A549 (cell line): ENCODE measurements at regions not wholly inside any gene's neighbourhood (a gene's known extent, or its start where the extent isn't known, plus 50 kb on each side); places are given as distances from the start of the nearest gene placed in this dataset.

Experiments used
- ATAC-seq, 2 experiments: fragments of 200-7000 bp in 1 of 2; fragments of >200 bp in 1 of 2; cut with Nextera tagmentation in 1 of 2; cut with Tn5 transposase in 1 of 2; 3 replicates each; pipeline versions ENCODE4 v1.8.0 to v1.9.1; 2018 to 2020; ENCODE audit warnings: mild to moderate bottlenecking in 1 of 2, moderate library complexity in 1 of 2
- CTCF ChIA-PET: fragments of 300-600 bp; sonication (Branson Sonifier 250); formaldehyde crosslinking; extraction: SDS; loops from one replicate; lab custom pipeline; 2021; ENCODE audit warnings: antibody characterized with exemption, inconsistent platforms; lab: Yijun Ruan, JAX
- POLR2A ChIA-PET: fragments of 350-600 bp; formaldehyde crosslinking; extraction: SDS; loops from one replicate; lab custom pipeline; 2021; ENCODE audit warnings: antibody characterized with exemption, inconsistent platforms; lab: Yijun Ruan, JAX
- DNase-seq, 2 experiments: peaks; one replicate each; pipeline versions ENCODE4 v3.0.0 to v3.0.0-alpha.2; 2011 to 2016; ENCODE audit warnings: low read depth in 1 of 2, low spot score in 1 of 2
- FAIRE-seq: peaks from 2 replicates; lab custom pipeline; 2011; peaks lifted over from hg19 to GRCh38; lab: Jason Lieb, UNC
- H3K27ac ChIP-seq, 2 experiments: fragments of >200 bp; sonication (Bioruptor Twin); formaldehyde crosslinking; 3 replicates each; pipeline ENCODE4 v1.5.1; 2016 to 2017
- H3K4me1 ChIP-seq: fragments of >200 bp; sonication (Bioruptor Twin); formaldehyde crosslinking; 3 replicates; pipeline ENCODE4 v1.6.1; 2016
- H3K4me2 ChIP-seq: fragments of >200 bp; sonication (Bioruptor Twin); formaldehyde crosslinking; 3 replicates; pipeline ENCODE4 v1.6.1; 2016
- H3K4me3 ChIP-seq: fragments of >200 bp; sonication (Bioruptor Twin); formaldehyde crosslinking; 3 replicates; pipeline ENCODE4 v1.5.1; 2016
- H3K9me3 ChIP-seq: fragments of >200 bp; sonication (Bioruptor Twin); formaldehyde crosslinking; 3 replicates; pipeline ENCODE4 v1.6.1; 2016
- BCL3 ChIP-seq: fragments of >200 bp; sonication (Bioruptor Twin); formaldehyde crosslinking; IDR thresholded peaks from 3 replicates; pipeline ENCODE4 v1.6.1; 2016
- CBX2 ChIP-seq: fragments of 200-600 bp; sonication (generic); IDR thresholded peaks from 2 replicates; pipeline ENCODE4 v1.6.1; 2016; ENCODE audit warnings: low read depth, mild to moderate bottlenecking, borderline replicate concordance
- CEBPB ChIP-seq, 2 experiments: fragments of >200 bp in 1 of 2; sonication (Bioruptor Twin) in 1 of 2; formaldehyde crosslinking in 1 of 2; IDR thresholded peaks; 2 replicates each; pipeline ENCODE4 v1.6.1; 2012 to 2016
- CHD4 ChIP-seq: fragments of 200-600 bp; sonication (generic); IDR thresholded peaks from 2 replicates; pipeline ENCODE4 v1.6.1; 2016; ENCODE audit warnings: antibody characterized with exemption, mild to moderate bottlenecking, borderline replicate concordance
- E2F6 ChIP-seq: IDR thresholded peaks from 2 replicates; pipeline ENCODE4 v1.6.1; 2012; ENCODE audit warnings: low read depth, borderline replicate concordance
- EP300 ChIP-seq, 2 experiments: fragments of >200 bp; sonication (Bioruptor Twin); formaldehyde crosslinking; IDR thresholded peaks; 2 replicates in 1 of 2; 3 replicates in 1 of 2; pipeline ENCODE4 v1.6.1; 2016 to 2017
- ESRRA ChIP-seq: fragments of 150-350 bp; IDR thresholded peaks from 2 replicates; pipeline ENCODE4 v1.6.1; 2014; ENCODE audit warnings: mild to moderate bottlenecking, low read length, borderline replicate concordance
- FOXS1 ChIP-seq: fragments of 250-450 bp; sonication (Bioruptor Pico); IDR thresholded peaks from 2 replicates; pipeline ENCODE4 v1.5.0; 2020; ENCODE audit warnings: mild to moderate bottlenecking, moderate library complexity
- HES2 ChIP-seq: fragments of >200 bp; sonication (Bioruptor Twin); formaldehyde crosslinking; IDR thresholded peaks from 2 replicates; pipeline ENCODE4 v1.6.1; 2016
- HOXB13 ChIP-seq: fragments of 250-450 bp; sonication (Bioruptor Pico); IDR thresholded peaks from 2 replicates; pipeline ENCODE4 v1.5.0; 2020; ENCODE audit warnings: low read depth, mild to moderate bottlenecking, moderate library complexity
- HOXB5 ChIP-seq: fragments of 250-450 bp; sonication (Bioruptor Pico); IDR thresholded peaks from 2 replicates; pipeline ENCODE4 v1.5.0; 2020; ENCODE audit warnings: mild to moderate bottlenecking, moderate library complexity
- JUN ChIP-seq, 2 experiments: fragments of >200 bp; sonication (Bioruptor Twin); formaldehyde crosslinking; IDR thresholded peaks; 2 replicates in 1 of 2; 3 replicates in 1 of 2; pipeline ENCODE4 v1.6.1; 2016 to 2017
- JUNB ChIP-seq: fragments of >200 bp; sonication (Bioruptor Twin); formaldehyde crosslinking; IDR thresholded peaks from 2 replicates; pipeline ENCODE4 v1.6.1; 2016
- MAFK ChIP-seq: fragments of 450-650 bp; IDR thresholded peaks from 2 replicates; pipeline ENCODE4 v1.6.1; 2014; ENCODE audit not compliant: partially characterized antibody
- MAX ChIP-seq: IDR thresholded peaks from 2 replicates; pipeline ENCODE4 v1.6.1; 2012
- NR3C1 ChIP-seq: fragments of >200 bp; sonication (Bioruptor Twin); formaldehyde crosslinking; IDR thresholded peaks from 3 replicates; pipeline ENCODE4 v1.6.1; 2017
- POLR2A ChIP-seq: IDR thresholded peaks from 2 replicates; pipeline ENCODE4 v1.6.1; 2012; ENCODE audit warnings: mild to moderate bottlenecking, low read length
- RARB ChIP-seq: fragments of 250-450 bp; sonication (Bioruptor Pico); IDR thresholded peaks from 2 replicates; pipeline ENCODE4 v1.8.0; 2021; ENCODE audit warnings: mild to moderate bottlenecking, moderate library complexity
- RCOR1 ChIP-seq: fragments of 150-350 bp; IDR thresholded peaks from 2 replicates; pipeline ENCODE4 v1.6.1; 2014; ENCODE audit warnings: antibody characterized with exemption, low read length, low read depth
- SMC3 ChIP-seq: fragments of >200 bp; sonication (Bioruptor Twin); formaldehyde crosslinking; IDR thresholded peaks from 3 replicates; pipeline ENCODE4 v1.6.1; 2018; ENCODE audit warnings: inconsistent platforms
- ZFP36 ChIP-seq: fragments of 450-650 bp; IDR thresholded peaks from 2 replicates; pipeline ENCODE4 v1.6.1; 2014; ENCODE audit warnings: borderline replicate concordance; ENCODE audit not compliant: partially characterized antibody
- ZNF302 ChIP-seq: fragments of 250-450 bp; sonication (Bioruptor Pico); IDR thresholded peaks from 2 replicates; pipeline ENCODE4 v1.9.0; 2021; ENCODE audit warnings: inconsistent platforms, mild to moderate bottlenecking, moderate library complexity
- WGBS: methylation state at CpG from one replicate; pipeline ENCODE4 v1.1.6; 2017; ENCODE audit errors: missing lambda C conversion rate; 5-methylcytosine and 5-hydroxymethylcytosine counted together
- TF ChIP-seq, protein P1 (sequence below): fragments of 250-450 bp; sonication (Bioruptor Pico); IDR thresholded peaks from 2 replicates; pipeline ENCODE4 v1.5.0; 2021; ENCODE audit warnings: mild to moderate bottlenecking, moderate library complexity, borderline replicate concordance
- TF ChIP-seq, protein P2 (sequence below): fragments of 250-450 bp; sonication (Bioruptor Pico); IDR thresholded peaks from 2 replicates; pipeline ENCODE4 v1.5.0; 2020; ENCODE audit warnings: low read depth, mild to moderate bottlenecking, moderate library complexity

DNA sequence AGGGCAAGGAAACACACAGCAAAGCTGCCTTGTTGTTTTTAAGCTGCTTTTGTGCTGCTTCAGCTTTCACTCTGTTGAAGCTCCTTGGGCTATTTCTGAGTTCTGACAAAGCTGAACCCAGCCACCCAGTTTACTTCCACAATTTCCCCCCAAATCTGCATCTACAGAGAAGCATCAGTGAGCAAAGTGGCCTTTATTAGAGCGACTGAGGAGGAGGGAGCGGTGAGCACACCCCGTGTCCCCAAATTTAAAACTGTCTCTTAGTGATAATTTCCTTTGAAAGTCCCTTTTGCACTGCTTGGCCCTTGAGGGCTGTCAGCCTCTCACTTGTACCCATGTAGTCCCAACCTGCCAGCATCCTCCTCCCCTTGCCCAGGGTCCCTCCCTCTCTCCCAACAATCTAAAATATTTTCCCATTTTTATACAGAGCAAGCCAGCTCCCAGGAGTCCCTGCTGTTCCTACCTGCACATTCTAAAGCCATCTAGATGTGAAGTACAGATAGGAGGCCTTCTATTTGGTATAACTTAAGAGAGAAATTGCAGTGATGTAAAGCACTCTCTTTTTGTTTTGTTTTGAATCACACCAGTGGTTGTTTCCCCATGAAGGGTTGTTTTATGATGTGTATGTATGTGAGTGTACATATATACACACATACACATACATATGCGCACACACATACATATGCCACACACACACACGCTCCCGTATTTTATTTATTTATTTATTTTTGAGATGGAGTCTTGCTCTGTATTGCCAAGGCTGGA, 313.5 kb downstream of the TLE4 start:
- WGBS: 64% methylated on average over 6 of the region's 6 CpGs
- FAIRE-seq: no peak
- H3K9me3 ChIP-seq: no peaks in the 10 kb centered on the region
- no peak overlapping the region for H3K4me3 ChIP-seq
- TF ChIP-seq EP300 (IDR thresholded peaks at IDR 0.05) (no peak), BCL3 (no peak), CBX2 (no peak), HES2 (no peak), E2F6 (no peak), RARB (CRISPR knock-in tag) (no peak), CEBPB (IDR thresholded peaks at IDR 0.05) (no peak), POLR2A (no peak), JUNB (no peak), SMC3 (no peak), CHD4 (no peak), HOXB5 (CRISPR knock-in tag) (no peak), ZNF302 (CRISPR knock-in tag) (no peak), FOXS1 (CRISPR knock-in tag) (no peak), NR3C1 (no peak)
- TF ChIP-seq, protein P1, sequence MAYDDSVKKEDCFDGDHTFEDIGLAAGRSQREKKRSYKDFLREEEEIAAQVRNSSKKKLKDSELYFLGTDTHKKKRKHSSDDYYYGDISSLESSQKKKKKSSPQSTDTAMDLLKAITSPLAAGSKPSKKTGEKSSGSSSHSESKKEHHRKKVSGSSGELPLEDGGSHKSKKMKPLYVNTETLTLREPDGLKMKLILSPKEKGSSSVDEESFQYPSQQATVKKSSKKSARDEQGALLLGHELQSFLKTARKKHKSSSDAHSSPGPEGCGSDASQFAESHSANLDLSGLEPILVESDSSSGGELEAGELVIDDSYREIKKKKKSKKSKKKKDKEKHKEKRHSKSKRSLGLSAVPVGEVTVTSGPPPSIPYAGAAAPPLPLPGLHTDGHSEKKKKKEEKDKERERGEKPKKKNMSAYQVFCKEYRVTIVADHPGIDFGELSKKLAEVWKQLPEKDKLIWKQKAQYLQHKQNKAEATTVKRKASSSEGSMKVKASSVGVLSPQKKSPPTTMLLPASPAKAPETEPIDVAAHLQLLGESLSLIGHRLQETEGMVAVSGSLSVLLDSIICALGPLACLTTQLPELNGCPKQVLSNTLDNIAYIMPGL (CRISPR knock-in tag): no peak
- H3K27ac ChIP-seq: no peak overlapping the region
- no peak for ATAC-seq
- DNase-seq: no peak
- ChIA-PET CTCF (no interaction called here), POLR2A (no interaction called here)
- no peak overlapping the region for H3K4me2 ChIP-seq
- no peaks in the 10 kb centered on the region for H3K4me1 ChIP-seq

GRCh38 chr9:79884546-79884945, 312.8 kb downstream of the TLE4 start:
- CTCF ChIA-PET: no interaction called here
- H3K4me3 ChIP-seq: no peak overlapping the region
- DNase-seq (no peak), ATAC-seq (no peak)
- H3K27ac ChIP-seq: no peak overlapping the region
- H3K9me3 ChIP-seq: no peaks in the 10 kb centered on the region
- no peaks in the 10 kb centered on the region for H3K4me1 ChIP-seq
- POLR2A ChIA-PET: no interaction called here
- TF ChIP-seq CHD4: no peak
- no peak for TF ChIP-seq ESRRA
- no peak for TF ChIP-seq ZFP36
- no peak for TF ChIP-seq JUNB
- TF ChIP-seq FOXS1 (CRISPR knock-in tag): no peak
- no peak for TF ChIP-seq MAX
- TF ChIP-seq CBX2: no peak
- TF ChIP-seq HOXB13 (CRISPR knock-in tag): no peak
- no peak for TF ChIP-seq RCOR1
- TF ChIP-seq JUN (IDR thresholded peaks at IDR 0.05): no peak
- no peak for TF ChIP-seq RARB (CRISPR knock-in tag)
- no peak for TF ChIP-seq MAFK
- TF ChIP-seq, protein P2, sequence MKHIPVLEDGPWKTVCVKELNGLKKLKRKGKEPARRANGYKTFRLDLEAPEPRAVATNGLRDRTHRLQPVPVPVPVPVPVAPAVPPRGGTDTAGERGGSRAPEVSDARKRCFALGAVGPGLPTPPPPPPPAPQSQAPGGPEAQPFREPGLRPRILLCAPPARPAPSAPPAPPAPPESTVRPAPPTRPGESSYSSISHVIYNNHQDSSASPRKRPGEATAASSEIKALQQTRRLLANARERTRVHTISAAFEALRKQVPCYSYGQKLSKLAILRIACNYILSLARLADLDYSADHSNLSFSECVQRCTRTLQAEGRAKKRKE (CRISPR knock-in tag): no peak
- TF ChIP-seq, all 56 proteins: peak for 0
- no peak for FAIRE-seq
- no peak overlapping the region for H3K4me2 ChIP-seq
- 4% methylated on average over 2 of the region's 4 CpGs for WGBS
